OCI-LY1 (cell line): ENCODE measurements at regions not wholly inside any gene's neighbourhood (a gene's known extent, or its start where the extent isn't known, plus 50 kb on each side); places are given as distances from the start of the nearest gene placed in this dataset.

ENCODE experiments used
- EZH2 ChIP-seq: fragments of 200-600 bp; sonication (generic), shearing (Covaris generic); IDR thresholded peaks from 2 replicates; pipeline ENCODE4 v1.8.0; 2017; ENCODE audit warnings: borderline replicate concordance, mixed run types, mild to moderate bottlenecking, antibody characterized with exemption, low read length, moderate library complexity, mixed read lengths
- TF ChIP-seq, protein P1 (sequence below): fragments of 200-600 bp; sonication (generic), shearing (Covaris generic); IDR thresholded peaks from 2 replicates; pipeline ENCODE4 v1.5.1; 2017; ENCODE audit warnings: mild to moderate bottlenecking, antibody characterized with exemption, low read length, moderate library complexity, mixed read lengths

DNA sequence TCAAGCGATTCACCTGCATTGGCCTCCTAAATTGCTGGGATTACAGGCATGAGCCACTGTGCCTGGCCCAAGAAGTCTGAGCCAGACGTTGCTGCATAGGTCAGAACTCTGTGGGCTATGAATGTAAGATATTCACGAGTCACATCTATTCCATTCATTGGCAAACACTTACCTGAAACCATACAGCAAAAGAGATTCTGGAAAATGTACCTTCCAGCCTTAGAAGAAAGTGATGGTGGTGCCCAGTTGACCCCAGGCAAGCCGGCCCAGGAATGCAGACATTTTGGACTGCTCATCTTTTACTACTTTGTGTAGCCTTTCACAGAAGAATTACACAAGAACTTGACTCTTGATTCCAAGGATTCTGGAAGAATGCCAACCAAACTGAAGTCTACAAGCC lies 135.6 kb upstream of the N4BP1 start:
- TF ChIP-seq, protein P1, sequence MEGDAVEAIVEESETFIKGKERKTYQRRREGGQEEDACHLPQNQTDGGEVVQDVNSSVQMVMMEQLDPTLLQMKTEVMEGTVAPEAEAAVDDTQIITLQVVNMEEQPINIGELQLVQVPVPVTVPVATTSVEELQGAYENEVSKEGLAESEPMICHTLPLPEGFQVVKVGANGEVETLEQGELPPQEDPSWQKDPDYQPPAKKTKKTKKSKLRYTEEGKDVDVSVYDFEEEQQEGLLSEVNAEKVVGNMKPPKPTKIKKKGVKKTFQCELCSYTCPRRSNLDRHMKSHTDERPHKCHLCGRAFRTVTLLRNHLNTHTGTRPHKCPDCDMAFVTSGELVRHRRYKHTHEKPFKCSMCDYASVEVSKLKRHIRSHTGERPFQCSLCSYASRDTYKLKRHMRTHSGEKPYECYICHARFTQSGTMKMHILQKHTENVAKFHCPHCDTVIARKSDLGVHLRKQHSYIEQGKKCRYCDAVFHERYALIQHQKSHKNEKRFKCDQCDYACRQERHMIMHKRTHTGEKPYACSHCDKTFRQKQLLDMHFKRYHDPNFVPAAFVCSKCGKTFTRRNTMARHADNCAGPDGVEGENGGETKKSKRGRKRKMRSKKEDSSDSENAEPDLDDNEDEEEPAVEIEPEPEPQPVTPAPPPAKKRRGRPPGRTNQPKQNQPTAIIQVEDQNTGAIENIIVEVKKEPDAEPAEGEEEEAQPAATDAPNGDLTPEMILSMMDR = no peak
- no peak for TF ChIP-seq EZH2
